HepG2 (cell line): ENCODE measurements at regions not wholly inside any gene's neighbourhood (a gene's known extent, or its start where the extent isn't known, plus 50 kb on each side); places are given as distances from the start of the nearest gene placed in this dataset.

Experiments used
- ATF3 ChIP-seq: sonication (generic); formaldehyde crosslinking; IDR thresholded peaks from 2 replicates; pipeline ENCODE4 v1.4.0; 2020; ENCODE audit warnings: missing genetic modification reagents
- CTCF ChIP-seq: sonication (generic); formaldehyde crosslinking; IDR thresholded peaks from 2 replicates; pipeline ENCODE4 v1.5.0; 2020; ENCODE audit warnings: mild to moderate bottlenecking, missing genetic modification reagents, moderate library complexity
- KDM1A ChIP-seq: IDR thresholded peaks from 2 replicates; pipeline ENCODE4 v1.6.1; 2016; ENCODE audit warnings: missing compliant biosample characterization
- POLR2AphosphoS5 ChIP-seq: IDR thresholded peaks from 2 replicates; pipeline ENCODE4 v1.6.1; 2012; ENCODE audit warnings: low read depth, low read length
- PRPF4 ChIP-seq: fragments of 200-400 bp; formaldehyde crosslinking; IDR thresholded peaks from 2 replicates; pipeline ENCODE4 v1.6.1; 2016; ENCODE audit warnings: low read length, low read depth; ENCODE audit not compliant: poor library complexity, severe bottlenecking
- TBX2 ChIP-seq: sonication (generic); formaldehyde crosslinking; IDR thresholded peaks from 2 replicates; pipeline ENCODE4 v1.5.0; 2020; ENCODE audit warnings: missing genetic modification reagents, mild to moderate bottlenecking, borderline replicate concordance
- TF ChIP-seq, protein P1 (sequence below): IDR thresholded peaks from 2 replicates; pipeline ENCODE4 v1.6.1; 2016; ENCODE audit warnings: missing compliant biosample characterization, missing genetic modification reagents, borderline replicate concordance

GRCh38 chr13:105083992-105084391 is 1451.5 kb downstream of the EFNB2 start:
- TF ChIP-seq KDM1A (no peak), CTCF (CRISPR knock-in tag) (no peak), PRPF4 (no peak), ATF3 (CRISPR knock-in tag) (no peak), POLR2AphosphoS5 (no peak), TBX2 (CRISPR knock-in tag) (no peak)
- TF ChIP-seq, protein P1, sequence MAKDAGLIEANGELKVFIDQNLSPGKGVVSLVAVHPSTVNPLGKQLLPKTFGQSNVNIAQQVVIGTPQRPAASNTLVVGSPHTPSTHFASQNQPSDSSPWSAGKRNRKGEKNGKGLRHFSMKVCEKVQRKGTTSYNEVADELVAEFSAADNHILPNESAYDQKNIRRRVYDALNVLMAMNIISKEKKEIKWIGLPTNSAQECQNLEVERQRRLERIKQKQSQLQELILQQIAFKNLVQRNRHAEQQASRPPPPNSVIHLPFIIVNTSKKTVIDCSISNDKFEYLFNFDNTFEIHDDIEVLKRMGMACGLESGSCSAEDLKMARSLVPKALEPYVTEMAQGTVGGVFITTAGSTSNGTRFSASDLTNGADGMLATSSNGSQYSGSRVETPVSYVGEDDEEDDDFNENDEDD = no peak
